Naive thymus-derived CD4-positive, alpha-beta T cell (primary cell): ENCODE measurements at regions not wholly inside any gene's neighbourhood (a gene's known extent, or its start where the extent isn't known, plus 50 kb on each side); places are given as distances from the start of the nearest gene placed in this dataset.
"Not testable (repeated sequence)": the region's sequence is repeated elsewhere in the genome, so short reads cannot be mapped to it uniquely, and the experiment has no call there.

Source experiments
- ATAC-seq: fragments of 150-1000 bp; cut with Tn5 transposase; 2 replicates; pipeline ENCODE4 v1.10.0; 2021; ENCODE audit warnings: mild to moderate bottlenecking, moderate library complexity
- CTCF ChIA-PET: fragments of 350-600 bp; sonication (Branson Sonifier 250); formaldehyde crosslinking; loops from one replicate; lab custom pipeline; 2021; ENCODE audit warnings: antibody characterized with exemption; lab: Charles Lee
- POLR2A ChIA-PET: fragments of 350-600 bp; sonication (Branson Sonifier 250); formaldehyde crosslinking; loops from one replicate; lab custom pipeline; 2021; ENCODE audit warnings: antibody characterized with exemption, inconsistent platforms; lab: Charles Lee
- DNase-seq, 9 donors: peaks; one replicate each; pipeline versions ENCODE4 v3.0.0 to v3.0.0-alpha.2; 2020 to 2022; ENCODE audit warnings: mixed read lengths in 1 of 9
- H3K27ac ChIP-seq: one replicate; pipeline ENCODE4 v1.7.0; 2013; ENCODE audit warnings: mild to moderate bottlenecking, low read depth, low read length, moderate library complexity
- H3K27me3 ChIP-seq, 2 donors: one replicate each; pipeline ENCODE4 v1.7.0; 2013; ENCODE audit warnings: low read length in 2 of 2, mild to moderate bottlenecking in 2 of 2, moderate library complexity in 2 of 2; ENCODE audit not compliant: control insufficient read depth in 2 of 2, insufficient read depth in 2 of 2
- H3K36me3 ChIP-seq, 3 experiments: 1 replicate in 2 of 3; 2 replicates in 1 of 3; pipeline ENCODE4 v1.7.0; 2013; ENCODE audit warnings: low read length in 3 of 3, mild to moderate bottlenecking in 3 of 3, moderate library complexity in 1 of 3; ENCODE audit not compliant: insufficient read depth in 3 of 3, control insufficient read depth in 2 of 3
- H3K4me1 ChIP-seq, 2 donors: one replicate each; pipeline ENCODE4 v1.7.0; 2013; ENCODE audit warnings: low read length in 2 of 2, mild to moderate bottlenecking in 2 of 2, moderate library complexity in 1 of 2; ENCODE audit not compliant: control insufficient read depth in 2 of 2, insufficient read depth in 2 of 2
- H3K4me3 ChIP-seq: 2 replicates; pipeline ENCODE4 v1.7.0; 2013; ENCODE audit warnings: mild to moderate bottlenecking, low read length
- H3K9me3 ChIP-seq, 3 experiments: 1 replicate in 2 of 3; 2 replicates in 1 of 3; pipeline ENCODE4 v1.7.0; 2013; ENCODE audit warnings: low read length in 3 of 3; ENCODE audit not compliant: control insufficient read depth in 2 of 3
- H3K27ac Mint-ChIP-seq, 9 donors: one replicate each; pipeline ENCODE4 v1.8.0; 2020 to 2022; ENCODE audit warnings: mixed read lengths in 9 of 9, mild to moderate bottlenecking in 8 of 9, moderate library complexity in 5 of 9, inconsistent platforms in 2 of 9
- H3K27me3 Mint-ChIP-seq, 5 donors: one replicate each; pipeline ENCODE4 v1.8.0; 2021 to 2022; ENCODE audit warnings: mixed read lengths in 5 of 5, mild to moderate bottlenecking in 1 of 5
- H3K36me3 Mint-ChIP-seq, 5 donors: one replicate each; pipeline ENCODE4 v1.8.0; 2020 to 2022; ENCODE audit warnings: mixed read lengths in 5 of 5, mild to moderate bottlenecking in 3 of 5, inconsistent platforms in 1 of 5
- H3K4me1 Mint-ChIP-seq, 7 donors: one replicate each; pipeline ENCODE4 v1.8.0; 2020 to 2022; ENCODE audit warnings: mixed read lengths in 7 of 7, mild to moderate bottlenecking in 3 of 7, inconsistent platforms in 1 of 7
- H3K4me3 Mint-ChIP-seq, 10 donors: one replicate each; pipeline ENCODE4 v1.8.0; 2020 to 2022; ENCODE audit warnings: mild to moderate bottlenecking in 10 of 10, mixed read lengths in 10 of 10, moderate library complexity in 6 of 10, inconsistent platforms in 2 of 10
- H3K9me3 Mint-ChIP-seq, 11 donors: one replicate each; pipeline ENCODE4 v1.8.0; 2020 to 2022; ENCODE audit warnings: mixed read lengths in 11 of 11, mild to moderate bottlenecking in 4 of 11, inconsistent platforms in 1 of 11, moderate library complexity in 1 of 11
- intact Hi-C, 2 donors: fragments of 100-400 bp; cut with micrococcal nuclease; formaldehyde crosslinking; loops; one replicate each; pipeline ENCODE4 v1.15.1; 2023

GRCh38 chrX:140633105-140633504, 76.5 kb upstream of the LINC00632 start:
- not testable (repeated sequence) for H3K9me3 Mint-ChIP-seq

GRCh38 chrX:140608111-140608510, 101.4 kb upstream of the LINC00632 start:
- CTCF ChIA-PET, result no interaction called here
- POLR2A ChIA-PET, result no interaction called here
- H3K4me1 Mint-ChIP-seq, result no peaks in the 10 kb centered on the region
- Histone ChIP-seq H3K36me3 (no peaks in the 10 kb centered on the region), H3K9me3 (no peaks in the 10 kb centered on the region), H3K4me1 (no peaks in the 10 kb centered on the region), H3K4me3 (no peak overlapping the region), H3K27me3 (no peaks in the 10 kb centered on the region), H3K27ac (no peak overlapping the region)
- intact Hi-C loops, result no loop called here
- H3K36me3 Mint-ChIP-seq, result no peaks in the 10 kb centered on the region
- no peak overlapping the region for H3K4me3 Mint-ChIP-seq
- no peak for ATAC-seq
- peaks cover 0 to 7% (median 0%) of the 10 kb centered on the region in 11 donors for H3K9me3 Mint-ChIP-seq
- H3K27me3 Mint-ChIP-seq, result no peaks in the 10 kb centered on the region
- H3K27ac Mint-ChIP-seq, result no peak overlapping the region
- DNase-seq, result no peak

More at GRCh38 chrX:140633105-140633504, 76.5 kb upstream of the LINC00632 start:
- H3K27me3 Mint-ChIP-seq, H3K9me3 ChIP-seq, H3K36me3 ChIP-seq, POLR2A ChIA-PET, ATAC-seq, H3K4me1 Mint-ChIP-seq, H3K36me3 Mint-ChIP-seq, DNase-seq, H3K4me3 ChIP-seq, CTCF ChIA-PET, intact Hi-C loops, H3K4me3 Mint-ChIP-seq, H3K27me3 ChIP-seq, H3K27ac ChIP-seq, H3K4me1 ChIP-seq, H3K27ac Mint-ChIP-seq: not testable (repeated sequence)

GRCh38 chrX:140602140-140602539, 97.3 kb upstream of the SOX3 start:
- H3K9me3 ChIP-seq, result no peaks in the 10 kb centered on the region
- DNase-seq (no peak), ATAC-seq (no peak)
- H3K27ac Mint-ChIP-seq, result no peak overlapping the region
- H3K4me3 ChIP-seq, result no peak overlapping the region
- no peaks in the 10 kb centered on the region for H3K4me1 ChIP-seq
- H3K27me3 ChIP-seq, result no peaks in the 10 kb centered on the region
- peaks cover 0 to 6% (median 0%) of the 10 kb centered on the region in 5 donors for H3K27me3 Mint-ChIP-seq
- H3K9me3 Mint-ChIP-seq, result peaks cover 0 to 5% (median 0%) of the 10 kb centered on the region in 11 donors
- H3K4me3 Mint-ChIP-seq, result no peak overlapping the region
- H3K36me3 Mint-ChIP-seq, result no peaks in the 10 kb centered on the region
- CTCF ChIA-PET, result no interaction called here
- H3K4me1 Mint-ChIP-seq, result no peaks in the 10 kb centered on the region
- H3K36me3 ChIP-seq, result no peaks in the 10 kb centered on the region
- no peak overlapping the region for H3K27ac ChIP-seq
- intact Hi-C loops, result no loop called here
- POLR2A ChIA-PET, result no interaction called here

GRCh38 chrX:140599851-140600250, 95.0 kb upstream of the SOX3 start:
- no peaks in the 10 kb centered on the region for H3K36me3 ChIP-seq
- no peak for DNase-seq
- POLR2A ChIA-PET, result no interaction called here
- CTCF ChIA-PET, result no interaction called here
- no peak for ATAC-seq
- H3K27me3 ChIP-seq, result no peaks in the 10 kb centered on the region
- no peak overlapping the region for H3K27ac Mint-ChIP-seq
- H3K27me3 Mint-ChIP-seq, result peaks cover 0 to 6% (median 0%) of the 10 kb centered on the region in 5 donors
- H3K4me3 Mint-ChIP-seq, result no peak overlapping the region
- intact Hi-C loops, result no loop called here
- H3K4me1 Mint-ChIP-seq, result no peaks in the 10 kb centered on the region
- no peaks in the 10 kb centered on the region for H3K36me3 Mint-ChIP-seq
- no peaks in the 10 kb centered on the region for H3K4me1 ChIP-seq
- peaks cover 0 to 1% (median 0%) of the 10 kb centered on the region in 11 donors for H3K9me3 Mint-ChIP-seq
- H3K9me3 ChIP-seq, result no peaks in the 10 kb centered on the region
- H3K27ac ChIP-seq, result no peak overlapping the region
- no peak overlapping the region for H3K4me3 ChIP-seq

- POLR2A ChIA-PET, result no interaction called here
Observed at GRCh38 chrX:140589657-140590056, 84.8 kb upstream of the SOX3 start.

GRCh38 chrX:140586951-140587350, 82.1 kb upstream of the SOX3 start:
- no peak for ATAC-seq
- no peaks in the 10 kb centered on the region for H3K36me3 ChIP-seq
- no peak overlapping the region for H3K27ac ChIP-seq
- Mint-ChIP-seq H3K4me3 (no peak overlapping the region), H3K36me3 (no peaks in the 10 kb centered on the region), H3K4me1 (no peaks in the 10 kb centered on the region), H3K27ac (no peak overlapping the region), H3K27me3 (no peaks in the 10 kb centered on the region), H3K9me3 (no peaks in the 10 kb centered on the region)
- CTCF ChIA-PET, result no interaction called here
- H3K9me3 ChIP-seq, result no peaks in the 10 kb centered on the region
- POLR2A ChIA-PET, result no interaction called here
- intact Hi-C loops, result no loop called here
- DNase-seq, result no peak
- H3K4me1 ChIP-seq, result no peaks in the 10 kb centered on the region
- no peaks in the 10 kb centered on the region for H3K27me3 ChIP-seq
- no peak overlapping the region for H3K4me3 ChIP-seq

More at GRCh38 chrX:140589657-140590056, 84.8 kb upstream of the SOX3 start:
- ATAC-seq (no peak), DNase-seq (no peak)
- Histone ChIP-seq H3K27me3 (no peaks in the 10 kb centered on the region), H3K4me3 (no peak overlapping the region), H3K27ac (no peak overlapping the region), H3K9me3 (no peaks in the 10 kb centered on the region), H3K36me3 (no peaks in the 10 kb centered on the region), H3K4me1 (no peaks in the 10 kb centered on the region)
- H3K27me3 Mint-ChIP-seq, result no peaks in the 10 kb centered on the region
- intact Hi-C loops, result no loop called here
- CTCF ChIA-PET, result no interaction called here
- H3K4me3 Mint-ChIP-seq, result no peak overlapping the region
- H3K36me3 Mint-ChIP-seq, result no peaks in the 10 kb centered on the region
- H3K9me3 Mint-ChIP-seq, result no peaks in the 10 kb centered on the region
- H3K27ac Mint-ChIP-seq, result no peak overlapping the region
- H3K4me1 Mint-ChIP-seq, result no peaks in the 10 kb centered on the region

- ChIA-PET POLR2A (no interaction called here), CTCF (no interaction called here)
- Mint-ChIP-seq H3K36me3 (no peaks in the 10 kb centered on the region), H3K9me3 (no peaks in the 10 kb centered on the region), H3K27ac (no peak overlapping the region), H3K4me3 (no peak overlapping the region), H3K27me3 (peaks cover 0 to 4% (median 0%) of the 10 kb centered on the region in 5 donors), H3K4me1 (no peaks in the 10 kb centered on the region)
- Histone ChIP-seq H3K27ac (no peak overlapping the region), H3K27me3 (no peaks in the 10 kb centered on the region), H3K4me1 (no peaks in the 10 kb centered on the region), H3K36me3 (no peaks in the 10 kb centered on the region), H3K9me3 (no peaks in the 10 kb centered on the region), H3K4me3 (no peak overlapping the region)
- DNase-seq (no peak), ATAC-seq (no peak)
- intact Hi-C loops, result no loop called here
Observed at GRCh38 chrX:140580478-140580877, 75.6 kb upstream of the SOX3 start.
